ENCODE measurements at regions not wholly inside any gene's neighbourhood (a gene's known extent, or its start where the extent isn't known, plus 50 kb on each side); places are given as distances from the start of the nearest gene placed in this dataset.

DNA sequence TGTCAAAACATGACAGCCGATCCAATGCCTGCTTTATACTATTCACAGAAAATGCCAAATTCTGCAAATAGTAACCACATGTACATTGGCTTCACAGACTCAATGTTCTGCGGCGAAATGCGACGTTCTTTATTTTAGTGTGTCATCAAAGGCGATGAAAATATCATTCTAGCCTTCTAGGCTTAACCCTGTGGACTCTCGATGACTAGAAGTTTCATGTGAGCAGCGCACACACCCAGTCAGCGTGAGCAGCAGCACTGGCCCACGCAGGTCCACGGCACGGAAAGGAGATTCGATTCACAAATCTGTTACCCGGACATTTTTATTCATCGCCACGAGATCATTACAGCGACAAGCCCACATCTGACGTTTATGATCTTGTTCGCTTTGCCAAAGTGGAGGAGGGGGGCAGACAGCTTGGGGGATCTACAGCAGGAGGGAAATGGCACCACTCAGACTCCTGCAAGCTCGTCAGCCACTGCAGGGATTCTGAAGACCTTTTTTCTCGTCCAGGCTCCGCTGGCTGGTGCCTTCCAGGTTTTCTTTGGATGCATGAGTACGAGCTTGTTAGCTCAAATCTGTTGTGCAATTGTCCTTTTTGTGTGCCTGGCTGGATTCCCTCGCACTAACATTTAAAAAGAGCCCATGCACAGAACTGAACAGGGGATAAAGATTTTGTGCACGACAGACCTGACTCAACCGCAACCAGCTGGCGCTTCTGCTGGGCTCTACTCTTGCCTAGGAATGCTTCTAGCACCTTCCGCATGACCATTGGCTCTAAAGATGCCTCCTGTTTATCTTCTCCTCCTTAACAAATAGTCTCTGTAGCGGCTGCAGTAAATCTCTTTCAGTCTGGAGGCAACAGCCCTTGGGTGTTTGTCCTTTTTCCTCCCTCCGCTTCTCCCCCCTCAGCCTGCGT, 938.4 kb downstream of the MCTP2 start:
- Histone ChIP-seq H3K4me3 (ENCODE audit: low read length) (no peak overlapping the region), H3K79me2 (ENCODE audit: control insufficient read depth, low read length) (no peaks in the 10 kb centered on the region), H3K27ac (ENCODE audit: low read depth, low read length) (no peak overlapping the region)

GRCh38 chr15:95170561-95171380, 939.4 kb downstream of the MCTP2 start:
- no peaks in the 10 kb centered on the region for H3K27me3 ChIP-seq (ENCODE audit: control insufficient read depth, low read length)
- no peaks in the 10 kb centered on the region for H3K4me1 ChIP-seq (ENCODE audit: control insufficient read depth, low read length)
- H3F3A ChIP-seq (ENCODE audit: control insufficient read depth, insufficient read depth): no peaks in the 10 kb centered on the region
- H3K27ac ChIP-seq (ENCODE audit: low read depth, low read length): no peak overlapping the region
- H3K4me2 ChIP-seq (ENCODE audit: low read length): no peak overlapping the region
- no peaks in the 10 kb centered on the region for H3K79me2 ChIP-seq (ENCODE audit: control insufficient read depth, low read length)
- H3K9me3 ChIP-seq (ENCODE audit: control insufficient read depth, insufficient read depth, low read length): no peaks in the 10 kb centered on the region
- H4K20me1 ChIP-seq (ENCODE audit: control insufficient read depth, insufficient read depth, low read depth, low read length): no peaks in the 10 kb centered on the region
- TF ChIP-seq EZH2phosphoT487 (IDR thresholded peaks at IDR 0.05; ENCODE audit: borderline replicate concordance, low read length): no peak
- TF ChIP-seq, protein P1, sequence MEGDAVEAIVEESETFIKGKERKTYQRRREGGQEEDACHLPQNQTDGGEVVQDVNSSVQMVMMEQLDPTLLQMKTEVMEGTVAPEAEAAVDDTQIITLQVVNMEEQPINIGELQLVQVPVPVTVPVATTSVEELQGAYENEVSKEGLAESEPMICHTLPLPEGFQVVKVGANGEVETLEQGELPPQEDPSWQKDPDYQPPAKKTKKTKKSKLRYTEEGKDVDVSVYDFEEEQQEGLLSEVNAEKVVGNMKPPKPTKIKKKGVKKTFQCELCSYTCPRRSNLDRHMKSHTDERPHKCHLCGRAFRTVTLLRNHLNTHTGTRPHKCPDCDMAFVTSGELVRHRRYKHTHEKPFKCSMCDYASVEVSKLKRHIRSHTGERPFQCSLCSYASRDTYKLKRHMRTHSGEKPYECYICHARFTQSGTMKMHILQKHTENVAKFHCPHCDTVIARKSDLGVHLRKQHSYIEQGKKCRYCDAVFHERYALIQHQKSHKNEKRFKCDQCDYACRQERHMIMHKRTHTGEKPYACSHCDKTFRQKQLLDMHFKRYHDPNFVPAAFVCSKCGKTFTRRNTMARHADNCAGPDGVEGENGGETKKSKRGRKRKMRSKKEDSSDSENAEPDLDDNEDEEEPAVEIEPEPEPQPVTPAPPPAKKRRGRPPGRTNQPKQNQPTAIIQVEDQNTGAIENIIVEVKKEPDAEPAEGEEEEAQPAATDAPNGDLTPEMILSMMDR (IDR thresholded peaks at IDR 0.05; ENCODE audit: low read depth, low read length, poor library complexity, severe bottlenecking): no peak
- no peak overlapping the region for H3K4me3 ChIP-seq (ENCODE audit: low read length)
- no peaks in the 10 kb centered on the region for H3K36me3 ChIP-seq (ENCODE audit: control insufficient read depth, low read length)
- no peaks in the 10 kb centered on the region; the same call in 1 of the 2 replicates for H3K9me2 ChIP-seq (replicated peaks; ENCODE audit: control insufficient read depth, low read length)

More for the DNA sequence above, 938.4 kb downstream of the MCTP2 start:
- Histone ChIP-seq H3K9me3 (ENCODE audit: control insufficient read depth, insufficient read depth, low read length) (no peaks in the 10 kb centered on the region), H4K20me1 (ENCODE audit: control insufficient read depth, insufficient read depth, low read depth, low read length) (no peaks in the 10 kb centered on the region), H3K27me3 (ENCODE audit: control insufficient read depth, low read length) (no peaks in the 10 kb centered on the region), H3K4me1 (ENCODE audit: control insufficient read depth, low read length) (no peaks in the 10 kb centered on the region), H3K9me2 (replicated peaks; ENCODE audit: control insufficient read depth, low read length) (no peaks in the 10 kb centered on the region; the same call in 1 of the 2 replicates), H3K36me3 (ENCODE audit: control insufficient read depth, low read length) (no peaks in the 10 kb centered on the region), H3K4me2 (ENCODE audit: low read length) (no peak overlapping the region), H3F3A (ENCODE audit: control insufficient read depth, insufficient read depth) (no peaks in the 10 kb centered on the region)
- TF ChIP-seq, protein P1 (IDR thresholded peaks at IDR 0.05; ENCODE audit: low read depth, low read length, poor library complexity, severe bottlenecking): no peak
- no peak for TF ChIP-seq EZH2phosphoT487 (IDR thresholded peaks at IDR 0.05; ENCODE audit: borderline replicate concordance, low read length)

GRCh38 chr15:95171564-95171963, 940.2 kb downstream of the MCTP2 start:
- no peaks in the 10 kb centered on the region for H4K20me1 ChIP-seq (ENCODE audit: control insufficient read depth, insufficient read depth, low read depth, low read length)
- H3K36me3 ChIP-seq (ENCODE audit: control insufficient read depth, low read length): no peaks in the 10 kb centered on the region
- no peaks in the 10 kb centered on the region; the same call in 1 of the 2 replicates for H3K9me2 ChIP-seq (replicated peaks; ENCODE audit: control insufficient read depth, low read length)
- no peaks in the 10 kb centered on the region for H3K9me3 ChIP-seq (ENCODE audit: control insufficient read depth, insufficient read depth, low read length)
- no peaks in the 10 kb centered on the region for H3F3A ChIP-seq (ENCODE audit: control insufficient read depth, insufficient read depth)
- H3K27me3 ChIP-seq (ENCODE audit: control insufficient read depth, low read length): no peaks in the 10 kb centered on the region
- no peaks in the 10 kb centered on the region for H3K4me1 ChIP-seq (ENCODE audit: control insufficient read depth, low read length)
- no peak overlapping the region for H3K27ac ChIP-seq (ENCODE audit: low read depth, low read length)
- TF ChIP-seq, protein P1 (IDR thresholded peaks at IDR 0.05; ENCODE audit: low read depth, low read length, poor library complexity, severe bottlenecking): no peak
- H3K4me2 ChIP-seq (ENCODE audit: low read length): no peak overlapping the region
- no peaks in the 10 kb centered on the region for H3K79me2 ChIP-seq (ENCODE audit: control insufficient read depth, low read length)
- H3K4me3 ChIP-seq (ENCODE audit: low read length): no peak overlapping the region

All from DOHH2 (cell line).